Thyroid gland (tissue), 4 donors: ENCODE measurements at regions not wholly inside any gene's neighbourhood (a gene's known extent, or its start where the extent isn't known, plus 50 kb on each side); places are given as distances from the start of the nearest gene placed in this dataset.

Source experiments
- DNase-seq, 2 donors: peaks; one replicate each; pipeline ENCODE4 v3.0.0-alpha.2; 2019
- H3K27ac ChIP-seq, 3 donors: fragments of 200-600 bp; sonication (generic); 1 replicate in 2 of 3; 2 replicates in 1 of 3; pipeline ENCODE4 v1.5.1; 2016 to 2019; ENCODE audit warnings: mild to moderate bottlenecking in 1 of 3, moderate library complexity in 1 of 3
- H3K27me3 ChIP-seq: fragments of 200-600 bp; sonication (generic); one replicate; pipeline ENCODE4 v1.5.1; 2019
- H3K36me3 ChIP-seq, 2 donors: fragments of 200-600 bp; sonication (generic); one replicate each; pipeline ENCODE4 v1.5.1; 2016 to 2019
- H3K4me1 ChIP-seq, 2 donors: fragments of 200-600 bp; sonication (generic); one replicate each; pipeline ENCODE4 v1.5.1; 2017 to 2019
- H3K4me3 ChIP-seq, 3 donors: fragments of 200-600 bp; sonication (generic); replicated peaks in 1 of 3; 1 replicate in 2 of 3; 2 replicates in 1 of 3; pipeline ENCODE4 v1.5.1; 2016; ENCODE audit warnings: mild to moderate bottlenecking in 1 of 3
- H3K9me3 ChIP-seq: fragments of 200-600 bp; sonication (generic); one replicate; pipeline ENCODE4 v1.5.1; 2017
- CTCF ChIP-seq, 6 experiments: fragments of 200-600 bp in 3 of 6; fragments of 450-650 bp in 3 of 6; sonication (generic) in 3 of 6; IDR thresholded peaks; one replicate each; pipeline ENCODE4 v1.5.1; 2016 to 2019; ENCODE audit warnings: antibody characterized with exemption in 6 of 6, mild to moderate bottlenecking in 2 of 6, inconsistent platforms in 1 of 6, moderate library complexity in 1 of 6
- POLR2A ChIP-seq, 2 donors: fragments of 450-650 bp; IDR thresholded peaks; one replicate each; pipeline ENCODE4 v1.6.1; 2017; ENCODE audit warnings: antibody characterized with exemption in 2 of 2, mild to moderate bottlenecking in 2 of 2, moderate library complexity in 1 of 2
- WGBS, 2 donors: methylation state at CpG; one replicate each; pipeline ENCODE4 v1.1.5; 2017; 5-methylcytosine and 5-hydroxymethylcytosine counted together
- intact Hi-C: fragments of 100-400 bp; cut with DNase I; formaldehyde crosslinking; loops from one replicate; pipeline ENCODE4 v1.15.1; 2023

GRCh38 chr1:118828038-118828437 is 160.1 kb downstream of the TBX15 start:
- intact Hi-C loops, result no loop called here

GRCh38 chr1:118827636-118828035 is 160.5 kb downstream of the TBX15 start:
- TF ChIP-seq POLR2A (IDR thresholded peaks at IDR 0.05), result no peak
- TF ChIP-seq CTCF (IDR thresholded peaks at IDR 0.05), result no peak
- no peak for DNase-seq
- Histone ChIP-seq H3K27me3 (no peaks in the 10 kb centered on the region), H3K4me3 (no peak overlapping the region), H3K27ac (no peak overlapping the region), H3K4me1 (peaks cover 0 to 3% of the 10 kb centered on the region in 2 donors), H3K9me3 (no peaks in the 10 kb centered on the region), H3K36me3 (no peaks in the 10 kb centered on the region)
- intact Hi-C loops, result no loop called here
- WGBS, 2 donors, result 68 to 93% methylated on average over 1 of the region's 1 CpG

More at GRCh38 chr1:118828038-118828437, 160.1 kb downstream of the TBX15 start:
- H3K27ac ChIP-seq, result no peak overlapping the region
- TF ChIP-seq CTCF (IDR thresholded peaks at IDR 0.05) (no peak), POLR2A (IDR thresholded peaks at IDR 0.05) (no peak)
- H3K4me3 ChIP-seq, result no peak overlapping the region
- no peaks in the 10 kb centered on the region for H3K36me3 ChIP-seq
- DNase-seq, result no peak
- no peaks in the 10 kb centered on the region for H3K9me3 ChIP-seq
- H3K27me3 ChIP-seq, result no peaks in the 10 kb centered on the region
- peaks cover 0 to 3% of the 10 kb centered on the region in 2 donors for H3K4me1 ChIP-seq

GRCh38 chr1:118827207-118827606 is 160.9 kb downstream of the TBX15 start:
- DNase-seq, result no peak
- Histone ChIP-seq H3K4me3 (no peak overlapping the region), H3K36me3 (no peaks in the 10 kb centered on the region), H3K27me3 (no peaks in the 10 kb centered on the region), H3K4me1 (peaks cover 0 to 3% of the 10 kb centered on the region in 2 donors), H3K9me3 (no peaks in the 10 kb centered on the region), H3K27ac (no peak overlapping the region)
- TF ChIP-seq POLR2A (IDR thresholded peaks at IDR 0.05) (no peak), CTCF (IDR thresholded peaks at IDR 0.05) (no peak)
- WGBS, 2 donors, result 70% methylated on average over 3 of the region's 3 CpGs
- intact Hi-C loops, result no loop called here

GRCh38 chr1:118826669-118827068 is 161.5 kb downstream of the TBX15 start:
- Histone ChIP-seq H3K4me1 (peaks cover 0 to 3% of the 10 kb centered on the region in 2 donors), H3K27me3 (no peaks in the 10 kb centered on the region), H3K27ac (no peak overlapping the region), H3K4me3 (no peak overlapping the region), H3K36me3 (no peaks in the 10 kb centered on the region), H3K9me3 (no peaks in the 10 kb centered on the region)
- WGBS, 2 donors, result 36 to 51% methylated on average over 3 of the region's 3 CpGs
- intact Hi-C loops, result no loop called here
- TF ChIP-seq POLR2A (IDR thresholded peaks at IDR 0.05) (no peak), CTCF (IDR thresholded peaks at IDR 0.05) (no peak)
- no peak for DNase-seq

GRCh38 chr1:118825619-118826018 is 162.5 kb downstream of the TBX15 start:
- intact Hi-C loops, result no loop called here
- TF ChIP-seq POLR2A (IDR thresholded peaks at IDR 0.05), result no peak
- TF ChIP-seq CTCF (IDR thresholded peaks at IDR 0.05), result no peak
- no peak overlapping the region for H3K27ac ChIP-seq

More at GRCh38 chr1:118825619-118826018, 162.5 kb downstream of the TBX15 start:
- no peaks in the 10 kb centered on the region for H3K27me3 ChIP-seq
- H3K36me3 ChIP-seq, result no peaks in the 10 kb centered on the region
- no peak for DNase-seq
- no peak overlapping the region for H3K4me3 ChIP-seq
- no peaks in the 10 kb centered on the region for H3K9me3 ChIP-seq
- peaks cover 0 to 3% of the 10 kb centered on the region in 2 donors for H3K4me1 ChIP-seq
